GM19099 (cell line): ENCODE measurements at regions not wholly inside any gene's neighbourhood (a gene's known extent, or its start where the extent isn't known, plus 50 kb on each side); places are given as distances from the start of the nearest gene placed in this dataset.

Experiments used
- POLR2A ChIP-seq: IDR thresholded peaks from 3 replicates; pipeline ENCODE4 v1.6.1; 2011; ENCODE audit warnings: low read depth; ENCODE audit not compliant: insufficient read length; ENCODE audit errors: extremely low read depth

- no peak for TF ChIP-seq POLR2A
Observed at GRCh38 chr13:22837980-22838647, 342.7 kb upstream of the SGCG start.

GRCh38 chr13:22839603-22840530 lies 340.9 kb upstream of the SGCG start:
- TF ChIP-seq POLR2A, result no peak

GRCh38 chr13:22846551-22846950 lies 334.2 kb upstream of the SGCG start:
- no peak for TF ChIP-seq POLR2A

- no peak for TF ChIP-seq POLR2A
Observed at GRCh38 chr13:22848539-22849052, 332.2 kb upstream of the SGCG start.

GRCh38 chr13:22855926-22856325 lies 324.9 kb upstream of the SGCG start:
- TF ChIP-seq POLR2A, result no peak

- no peak for TF ChIP-seq POLR2A
Observed at GRCh38 chr13:22861958-22862466, 318.8 kb upstream of the SGCG start.

GRCh38 chr13:22862478-22862877 lies 318.3 kb upstream of the SGCG start:
- no peak for TF ChIP-seq POLR2A

- no peak for TF ChIP-seq POLR2A
Observed at GRCh38 chr13:22866221-22866620, 314.6 kb upstream of the SGCG start.

- no peak for TF ChIP-seq POLR2A
Observed at GRCh38 chr13:22871231-22871630, 309.5 kb upstream of the SGCG start.

- TF ChIP-seq POLR2A, result no peak
Observed at GRCh38 chr13:22874839-22875238, 305.9 kb upstream of the SGCG start.

GRCh38 chr13:22877421-22877820 lies 303.4 kb upstream of the SGCG start:
- TF ChIP-seq POLR2A, result no peak

- TF ChIP-seq POLR2A, result no peak
Observed at GRCh38 chr13:22880741-22881720, 299.7 kb upstream of the SGCG start.

GRCh38 chr13:22883262-22883840 lies 297.4 kb upstream of the SGCG start:
- TF ChIP-seq POLR2A, result no peak

GRCh38 chr13:22883956-22884355 lies 296.8 kb upstream of the SGCG start:
- no peak for TF ChIP-seq POLR2A

GRCh38 chr13:22893204-22893603 lies 287.6 kb upstream of the SGCG start:
- TF ChIP-seq POLR2A, result no peak

- no peak for TF ChIP-seq POLR2A
Observed at GRCh38 chr13:22893777-22894176, 287.0 kb upstream of the SGCG start.
